ENCODE measurements at regions not wholly inside any gene's neighbourhood (a gene's known extent, or its start where the extent isn't known, plus 50 kb on each side); places are given as distances from the start of the nearest gene placed in this dataset.

GRCh38 chr9:89939181-89939580 lies 334.4 kb downstream of the GADD45G start:
- DNase-seq = no peak
- 68 to 78% (median 74%) methylated on average over 6 of the region's 6 CpGs for WGBS, 4 donors
- Histone ChIP-seq H3K36me3 (replicated peaks in 1 of 2) (no peaks in the 10 kb centered on the region), H3K4me3 (no peak overlapping the region), H3K4me1 (replicated peaks in 1 of 2) (peaks cover 10 to 17% of the 10 kb centered on the region in 2 donors), H3K27ac (no peak overlapping the region), H3K27me3 (no peaks in the 10 kb centered on the region), H3K9me3 (replicated peaks in 1 of 3) (no peaks in the 10 kb centered on the region)
- intact Hi-C loops (cut with DNase I) = no loop called here
- no peak for TF ChIP-seq POLR2A (IDR thresholded peaks at IDR 0.05)
- no peak for TF ChIP-seq CTCF (IDR thresholded peaks at IDR 0.05)

GRCh38 chr9:89939626-89940292 lies 334.9 kb downstream of the GADD45G start:
- intact Hi-C loops (cut with DNase I) = no loop called here

GRCh38 chr9:89940625-89941024 lies 335.8 kb downstream of the GADD45G start:
- peak overlapping the region in 3 of 5 donors; percentile 70 to 77 (median 72) for H3K27ac ChIP-seq
- TF ChIP-seq POLR2A (IDR thresholded peaks at IDR 0.05) (no peak), CTCF (IDR thresholded peaks at IDR 0.05) (no peak)
- no peaks in the 10 kb centered on the region for H3K9me3 ChIP-seq (replicated peaks in 1 of 3)
- H3K36me3 ChIP-seq (replicated peaks in 1 of 2) = no peaks in the 10 kb centered on the region
- H3K4me3 ChIP-seq = no peak overlapping the region
- peaks cover 10 to 17% of the 10 kb centered on the region in 2 donors for H3K4me1 ChIP-seq (replicated peaks in 1 of 2)
- intact Hi-C loops (cut with DNase I) = no loop called here
- H3K27me3 ChIP-seq = no peaks in the 10 kb centered on the region
- 51 to 63% (median 61%) methylated on average over 5 of the region's 5 CpGs for WGBS, 4 donors
- peak; percentile 50 to 86 (median 83) for DNase-seq

More at GRCh38 chr9:89939626-89940292, 334.9 kb downstream of the GADD45G start:
- Histone ChIP-seq H3K36me3 (replicated peaks in 1 of 2) (no peaks in the 10 kb centered on the region), H3K4me1 (replicated peaks in 1 of 2) (peaks cover 10 to 17% of the 10 kb centered on the region in 2 donors), H3K27me3 (no peaks in the 10 kb centered on the region), H3K4me3 (no peak overlapping the region), H3K27ac (peak overlapping the region in 3 of 5 donors; percentile 53 to 72 (median 70)), H3K9me3 (replicated peaks in 1 of 3) (no peaks in the 10 kb centered on the region)
- WGBS, 4 donors = 90 to 95% (median 92%) methylated on average over 14 of the region's 14 CpGs
- peak in 1 of 7 donors; percentile 22 for DNase-seq
- TF ChIP-seq CTCF (IDR thresholded peaks at IDR 0.05) (no peak), POLR2A (IDR thresholded peaks at IDR 0.05) (no peak)

- H3K27me3 ChIP-seq = no peaks in the 10 kb centered on the region
- TF ChIP-seq CTCF (IDR thresholded peaks at IDR 0.05) (no peak), POLR2A (IDR thresholded peaks at IDR 0.05) (no peak)
- peaks cover 10 to 17% of the 10 kb centered on the region in 2 donors for H3K4me1 ChIP-seq (replicated peaks in 1 of 2)
- H3K4me3 ChIP-seq = no peak overlapping the region
- no peaks in the 10 kb centered on the region for H3K36me3 ChIP-seq (replicated peaks in 1 of 2)
- WGBS, 4 donors = 83 to 94% (median 88%) methylated on average over 2 of the region's 2 CpGs
- intact Hi-C loops (cut with DNase I) = no loop called here
- peak overlapping the region in 1 of 5 donors; percentile 51 for H3K27ac ChIP-seq
- H3K9me3 ChIP-seq (replicated peaks in 1 of 3) = no peaks in the 10 kb centered on the region
- peak in 1 of 7 donors; percentile 20 for DNase-seq
Observed at GRCh38 chr9:89941875-89942274, 337.1 kb downstream of the GADD45G start.
